NT2/D1 (cell line): ENCODE measurements at regions not wholly inside any gene's neighbourhood (a gene's known extent, or its start where the extent isn't known, plus 50 kb on each side); places are given as distances from the start of the nearest gene placed in this dataset.

Experiments
- DNase-seq: peaks from one replicate; pipeline ENCODE4 v3.0.0-alpha.2; 2011; ENCODE audit warnings: low read depth, low spot score
- H3K27me3 ChIP-seq: 2 replicates; pipeline ENCODE4 v1.6.0; 2011; ENCODE audit warnings: mild to moderate bottlenecking; ENCODE audit not compliant: insufficient read length, insufficient read depth
- H3K36me3 ChIP-seq: 2 replicates; pipeline ENCODE4 v1.6.1; 2011; ENCODE audit warnings: mild to moderate bottlenecking, low read length, mixed read lengths; ENCODE audit not compliant: insufficient read depth, insufficient read length
- H3K4me1 ChIP-seq: 2 replicates; pipeline ENCODE4 v1.5.1; 2011; ENCODE audit not compliant: insufficient read depth, insufficient read length
- H3K4me3 ChIP-seq: 2 replicates; pipeline ENCODE4 v1.5.1; 2011; ENCODE audit warnings: low read depth; ENCODE audit not compliant: insufficient read length
- H3K9ac ChIP-seq: 2 replicates; pipeline ENCODE4 v1.6.0; 2011; ENCODE audit warnings: low read depth; ENCODE audit not compliant: insufficient read length
- H3K9me3 ChIP-seq: 2 replicates; pipeline ENCODE4 v1.5.1; 2011; ENCODE audit warnings: mild to moderate bottlenecking, low read length; ENCODE audit not compliant: insufficient read depth
- SUZ12 ChIP-seq: IDR thresholded peaks from 2 replicates; pipeline ENCODE4 v1.6.1; 2011; ENCODE audit not compliant: insufficient read length, insufficient read depth; ENCODE audit errors: extremely low read depth
- YY1 ChIP-seq: IDR thresholded peaks from 2 replicates; pipeline ENCODE4 v1.6.1; 2011; ENCODE audit not compliant: insufficient read length, insufficient read depth
- ZNF274 ChIP-seq: IDR thresholded peaks from 2 replicates; pipeline ENCODE4 v1.6.1; 2011; ENCODE audit warnings: mild to moderate bottlenecking, low read depth, low read length

- TF ChIP-seq YY1 = no peak
- no peak for TF ChIP-seq SUZ12
- TF ChIP-seq ZNF274 = no peak
- H3K36me3 ChIP-seq = no peaks in the 10 kb centered on the region
- no peaks in the 10 kb centered on the region for H3K4me1 ChIP-seq
- H3K4me3 ChIP-seq = no peak overlapping the region
- no peak for DNase-seq
- no peaks in the 10 kb centered on the region for H3K27me3 ChIP-seq
- H3K9me3 ChIP-seq = no peaks in the 10 kb centered on the region
- no peak overlapping the region for H3K9ac ChIP-seq
These were observed 176.8 kb downstream of the BMP2 start for GRCh38 chr20:6944292-6944691.

GRCh38 chr20:6953611-6954010 is 186.1 kb downstream of the BMP2 start:
- no peak for DNase-seq
- Histone ChIP-seq H3K36me3 (no peaks in the 10 kb centered on the region), H3K27me3 (no peaks in the 10 kb centered on the region), H3K9me3 (no peaks in the 10 kb centered on the region), H3K9ac (no peak overlapping the region), H3K4me3 (no peak overlapping the region), H3K4me1 (no peaks in the 10 kb centered on the region)
- TF ChIP-seq YY1 = no peak
- TF ChIP-seq ZNF274 = no peak
- TF ChIP-seq SUZ12 = no peak

DNA sequence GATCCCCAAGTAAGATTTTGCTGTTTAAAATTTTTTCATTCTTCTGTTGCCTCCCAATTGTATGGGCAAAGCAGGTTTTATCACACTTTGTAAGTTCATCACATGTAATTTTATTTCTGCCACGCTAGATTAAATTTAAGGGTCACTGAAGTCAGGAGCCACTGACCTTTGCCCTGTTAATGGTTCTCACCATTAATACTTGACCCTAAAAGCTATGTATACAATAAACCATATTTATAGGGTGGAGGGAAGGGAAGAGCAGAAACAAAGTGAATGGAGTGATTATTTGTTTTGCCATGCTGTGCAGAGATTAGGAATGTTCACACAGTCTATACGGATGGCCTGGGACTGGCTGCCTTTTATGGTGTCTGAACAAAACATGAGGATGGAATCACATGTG is 186.7 kb downstream of the BMP2 start:
- H3K9ac ChIP-seq = no peak overlapping the region
- H3K9me3 ChIP-seq = no peaks in the 10 kb centered on the region
- no peak for TF ChIP-seq SUZ12
- no peak for TF ChIP-seq ZNF274
- TF ChIP-seq YY1 = no peak
- no peak for DNase-seq
- no peaks in the 10 kb centered on the region for H3K36me3 ChIP-seq
- no peaks in the 10 kb centered on the region for H3K27me3 ChIP-seq
- no peaks in the 10 kb centered on the region for H3K4me1 ChIP-seq
- no peak overlapping the region for H3K4me3 ChIP-seq

DNA sequence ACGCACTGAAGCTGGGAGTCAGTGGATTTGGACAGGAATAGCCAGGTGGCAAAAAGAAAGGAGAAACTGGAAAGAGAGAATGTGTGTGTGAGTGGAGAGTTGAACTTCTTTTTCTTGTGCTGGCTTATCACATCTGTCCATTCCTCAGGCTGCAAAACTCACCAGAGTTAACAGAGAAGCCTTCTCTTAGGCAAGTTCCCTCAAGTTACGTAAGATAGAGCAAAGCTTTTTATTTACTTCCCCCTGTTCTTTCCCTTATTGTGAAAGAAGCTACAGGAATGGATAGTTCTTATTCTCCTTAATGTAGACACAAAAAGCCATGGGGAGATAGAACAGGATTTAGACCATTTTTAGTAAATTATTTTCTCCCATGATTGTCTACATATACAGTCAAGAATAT is 188.6 kb downstream of the BMP2 start:
- no peak for TF ChIP-seq SUZ12
- no peak for TF ChIP-seq YY1
- TF ChIP-seq ZNF274 = no peak
- DNase-seq = no peak
- H3K9ac ChIP-seq = no peak overlapping the region
- H3K4me3 ChIP-seq = no peak overlapping the region
- H3K27me3 ChIP-seq = no peaks in the 10 kb centered on the region
- no peaks in the 10 kb centered on the region for H3K9me3 ChIP-seq
- no peaks in the 10 kb centered on the region for H3K36me3 ChIP-seq
- no peaks in the 10 kb centered on the region for H3K4me1 ChIP-seq

DNA sequence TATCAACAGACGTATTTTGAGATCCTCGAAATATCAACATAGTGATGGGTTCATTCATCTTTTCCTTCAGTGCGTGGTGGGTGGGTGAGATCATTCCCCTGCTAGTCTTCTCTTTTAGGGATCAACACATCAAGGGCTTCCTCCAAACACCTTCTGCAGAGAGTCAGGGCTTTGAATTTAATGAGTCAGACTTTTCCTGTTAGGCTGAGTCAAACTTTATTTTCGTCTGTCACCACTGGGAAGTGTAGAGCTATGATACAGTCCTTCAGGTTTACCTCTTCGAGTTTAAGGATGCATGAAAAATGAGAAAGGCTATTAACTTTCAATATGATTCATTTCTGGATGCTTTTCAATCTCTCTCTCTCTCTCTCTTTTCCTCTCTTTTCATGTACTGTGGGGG is 189.1 kb downstream of the BMP2 start:
- TF ChIP-seq SUZ12 = no peak
- no peak for TF ChIP-seq YY1
- no peak for TF ChIP-seq ZNF274
- Histone ChIP-seq H3K27me3 (no peaks in the 10 kb centered on the region), H3K4me1 (no peaks in the 10 kb centered on the region), H3K9ac (no peak overlapping the region), H3K4me3 (no peak overlapping the region), H3K36me3 (no peaks in the 10 kb centered on the region), H3K9me3 (no peaks in the 10 kb centered on the region)
- DNase-seq = no peak

DNA sequence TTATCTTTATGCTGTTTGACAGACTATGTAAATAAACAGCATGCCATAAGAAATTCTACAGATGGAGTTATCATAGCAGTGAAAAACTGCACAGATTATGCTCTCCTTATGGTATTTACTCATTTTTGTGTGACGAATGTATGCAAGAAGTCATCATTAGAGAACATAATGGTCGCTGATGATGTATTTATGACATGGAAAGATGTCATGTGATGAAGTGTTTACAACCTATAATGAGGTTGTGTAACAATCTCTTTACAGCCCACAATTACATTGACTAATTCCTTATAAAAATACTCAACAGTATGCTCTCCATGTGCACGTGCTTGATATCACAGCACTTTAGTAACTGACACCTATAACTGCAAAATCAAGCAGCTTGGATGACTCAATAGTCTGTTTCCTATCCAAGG is 192.4 kb downstream of the BMP2 start:
- Histone ChIP-seq H3K9ac (no peak overlapping the region), H3K4me1 (no peaks in the 10 kb centered on the region), H3K36me3 (no peaks in the 10 kb centered on the region), H3K4me3 (no peak overlapping the region), H3K9me3 (no peaks in the 10 kb centered on the region), H3K27me3 (no peaks in the 10 kb centered on the region)
- DNase-seq = no peak
- TF ChIP-seq ZNF274 (no peak), SUZ12 (no peak), YY1 (no peak)

- Histone ChIP-seq H3K4me1 (no peaks in the 10 kb centered on the region), H3K9ac (no peak overlapping the region), H3K9me3 (no peaks in the 10 kb centered on the region), H3K27me3 (no peaks in the 10 kb centered on the region), H3K36me3 (no peaks in the 10 kb centered on the region), H3K4me3 (no peak overlapping the region)
- TF ChIP-seq YY1 = no peak
- no peak for TF ChIP-seq SUZ12
- TF ChIP-seq ZNF274 = no peak
- DNase-seq = no peak
These were observed 199.2 kb downstream of the BMP2 start for GRCh38 chr20:6966721-6967120.

- H3K4me3 ChIP-seq = no peak overlapping the region
- H3K36me3 ChIP-seq = no peaks in the 10 kb centered on the region
- TF ChIP-seq SUZ12 (no peak), ZNF274 (no peak), YY1 (no peak)
- no peak for DNase-seq
- no peak overlapping the region for H3K9ac ChIP-seq
- no peaks in the 10 kb centered on the region for H3K4me1 ChIP-seq
- H3K27me3 ChIP-seq = no peaks in the 10 kb centered on the region
- 0 out of 2 replicates have a peak, but pooled peaks cover 4% of the 10 kb centered on the region for H3K9me3 ChIP-seq
These were observed 207.4 kb downstream of the BMP2 start for GRCh38 chr20:6974838-6975237.
